ENCODE measurements at regions not wholly inside any gene's neighbourhood (a gene's known extent, or its start where the extent isn't known, plus 50 kb on each side); places are given as distances from the start of the nearest gene placed in this dataset.

GRCh38 chr2:172328103-172328841 lies 99.1 kb upstream of the ITGA6 start:
- TF ChIP-seq POLR2AphosphoS5 (IDR thresholded peaks at IDR 0.05; ENCODE audit: low read depth, low read length): no peak
- TF ChIP-seq CTCF (IDR thresholded peaks at IDR 0.05): no peak
- TF ChIP-seq SIN3A (IDR thresholded peaks at IDR 0.05; ENCODE audit: borderline replicate concordance, insufficient read depth, low read depth, low read length): no peak
- TF ChIP-seq REST (IDR thresholded peaks at IDR 0.05; ENCODE audit: insufficient read depth in 1 of 2, low read depth in 2 of 2, low read length in 1 of 2): no peak
- no peak for TF ChIP-seq TCF7L2 (IDR thresholded peaks at IDR 0.05; ENCODE audit: low read depth, low read length)

Measured in Panc1 (cell line).